Peyer's patch (tissue), 4 donors: ENCODE measurements at regions not wholly inside any gene's neighbourhood (a gene's known extent, or its start where the extent isn't known, plus 50 kb on each side); places are given as distances from the start of the nearest gene placed in this dataset.
"Not testable (repeated sequence)": the region's sequence is repeated elsewhere in the genome, so short reads cannot be mapped to it uniquely, and the experiment has no call there.

Experiments used
- DNase-seq, 3 donors: peaks; one replicate each; pipeline ENCODE4 v3.0.0-alpha.2; 2017 to 2019
- H3K27ac ChIP-seq, 4 donors: fragments of 200-600 bp; sonication (generic); one replicate each; pipeline ENCODE4 v1.5.1; 2016 to 2019
- H3K27me3 ChIP-seq, 2 donors: fragments of 200-600 bp; sonication (generic); one replicate each; pipeline ENCODE4 v1.5.1; 2019
- H3K36me3 ChIP-seq, 3 donors: fragments of 200-600 bp; sonication (generic); one replicate each; pipeline ENCODE4 v1.5.1; 2016 to 2019
- H3K4me1 ChIP-seq, 4 donors: fragments of 200-600 bp; sonication (generic); one replicate each; pipeline ENCODE4 v1.5.1; 2016 to 2019
- H3K4me3 ChIP-seq, 4 donors: fragments of 200-600 bp; sonication (generic); 1 replicate in 3 of 4; 2 replicates in 1 of 4; pipeline ENCODE4 v1.5.1; 2016 to 2019; ENCODE audit warnings: mild to moderate bottlenecking in 1 of 4
- H3K9me3 ChIP-seq, 4 donors: fragments of 200-600 bp; sonication (generic); one replicate each; pipeline ENCODE4 v1.5.1; 2016 to 2019; ENCODE audit warnings: mild to moderate bottlenecking in 1 of 4
- CTCF ChIP-seq, 6 experiments: fragments of 450-650 bp in 4 of 6; fragments of 200-600 bp in 2 of 6; sonication (generic) in 1 of 6; IDR thresholded peaks; one replicate each; pipeline ENCODE4 v1.5.1; 2017 to 2019; ENCODE audit warnings: antibody characterized with exemption in 6 of 6, mild to moderate bottlenecking in 3 of 6, moderate library complexity in 1 of 6
- POLR2A ChIP-seq, 2 donors: fragments of 450-650 bp; IDR thresholded peaks; one replicate each; pipeline ENCODE4 v1.5.1; 2017; ENCODE audit warnings: antibody characterized with exemption in 2 of 2, mild to moderate bottlenecking in 2 of 2, moderate library complexity in 2 of 2

- no peak overlapping the region for H3K27ac ChIP-seq
Observed at GRCh38 chr7:12002428-12002827, 170.4 kb upstream of the THSD7A start.

DNA sequence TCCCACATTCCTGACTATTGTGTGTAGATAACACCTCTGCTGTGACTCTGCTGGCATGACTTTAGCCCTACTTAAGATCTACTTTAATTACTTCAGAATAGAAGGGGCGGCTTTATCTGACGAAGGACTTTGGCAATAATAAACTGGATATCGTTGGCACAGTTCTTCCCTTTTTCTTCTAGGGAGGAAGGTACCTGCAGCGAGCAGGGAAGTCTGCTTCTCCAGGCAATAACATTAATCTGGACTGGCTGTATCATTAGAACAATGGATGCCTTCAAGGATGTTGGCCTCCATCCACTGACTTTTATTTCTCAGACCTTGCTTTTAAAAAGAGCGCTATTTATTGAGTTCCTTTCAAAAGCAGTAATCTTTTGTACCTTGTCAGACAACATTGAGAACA lies 172.6 kb upstream of the THSD7A start:
- Histone ChIP-seq H3K4me1 (no peaks in the 10 kb centered on the region), H3K27ac (no peak overlapping the region), H3K36me3 (no peaks in the 10 kb centered on the region), H3K27me3 (no peaks in the 10 kb centered on the region), H3K4me3 (no peak overlapping the region), H3K9me3 (no peaks in the 10 kb centered on the region)
- TF ChIP-seq POLR2A (IDR thresholded peaks at IDR 0.05) (no peak), CTCF (IDR thresholded peaks at IDR 0.05) (no peak)
- no peak for DNase-seq

More at GRCh38 chr7:12002428-12002827, 170.4 kb upstream of the THSD7A start:
- DNase-seq: no peak
- Histone ChIP-seq H3K4me1 (no peaks in the 10 kb centered on the region), H3K36me3 (no peaks in the 10 kb centered on the region), H3K4me3 (no peak overlapping the region), H3K27me3 (no peaks in the 10 kb centered on the region), H3K9me3 (no peaks in the 10 kb centered on the region)
- TF ChIP-seq POLR2A (IDR thresholded peaks at IDR 0.05) (no peak), CTCF (IDR thresholded peaks at IDR 0.05) (no peak)

GRCh38 chr7:12007576-12007975 lies 175.6 kb upstream of the THSD7A start:
- no peaks in the 10 kb centered on the region for H3K27me3 ChIP-seq
- H3K4me3 ChIP-seq: no peak overlapping the region
- no peak overlapping the region for H3K27ac ChIP-seq
- H3K9me3 ChIP-seq: no peaks in the 10 kb centered on the region
- TF ChIP-seq CTCF (IDR thresholded peaks at IDR 0.05): no peak
- no peak for TF ChIP-seq POLR2A (IDR thresholded peaks at IDR 0.05)
- no peaks in the 10 kb centered on the region for H3K4me1 ChIP-seq
- DNase-seq: no peak
- no peaks in the 10 kb centered on the region for H3K36me3 ChIP-seq

- Histone ChIP-seq H3K36me3 (no peaks in the 10 kb centered on the region), H3K4me3 (no peak overlapping the region), H3K27me3 (no peaks in the 10 kb centered on the region), H3K9me3 (no peaks in the 10 kb centered on the region), H3K27ac (no peak overlapping the region), H3K4me1 (no peaks in the 10 kb centered on the region)
- DNase-seq: no peak
- no peak for TF ChIP-seq POLR2A (IDR thresholded peaks at IDR 0.05)
- no peak for TF ChIP-seq CTCF (IDR thresholded peaks at IDR 0.05)
Observed at GRCh38 chr7:12013983-12014382, 182.0 kb upstream of the THSD7A start.

DNA sequence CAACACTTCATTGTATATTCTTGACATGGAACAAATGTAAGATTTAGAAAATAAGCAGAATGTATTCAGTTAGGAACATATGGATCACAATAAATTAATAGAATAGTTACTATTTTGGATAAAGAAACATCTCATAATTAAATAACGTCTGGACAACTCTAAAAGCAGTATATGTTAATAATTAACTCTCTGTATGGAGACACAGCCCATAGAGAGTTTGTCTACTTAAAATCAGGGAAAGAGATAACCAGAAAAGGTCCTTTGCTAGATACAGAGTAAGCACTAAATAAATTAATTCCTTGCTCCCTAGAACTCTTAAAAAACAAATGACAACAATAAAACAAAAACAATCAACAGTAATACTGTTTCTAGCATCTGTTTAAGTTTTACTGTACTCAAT lies 184.4 kb upstream of the THSD7A start:
- Histone ChIP-seq H3K4me1 (no peaks in the 10 kb centered on the region), H3K27ac (no peak overlapping the region), H3K27me3 (no peaks in the 10 kb centered on the region), H3K36me3 (no peaks in the 10 kb centered on the region), H3K9me3 (no peaks in the 10 kb centered on the region), H3K4me3 (no peak overlapping the region)
- TF ChIP-seq POLR2A (IDR thresholded peaks at IDR 0.05) (no peak), CTCF (IDR thresholded peaks at IDR 0.05) (no peak)
- DNase-seq: no peak

DNA sequence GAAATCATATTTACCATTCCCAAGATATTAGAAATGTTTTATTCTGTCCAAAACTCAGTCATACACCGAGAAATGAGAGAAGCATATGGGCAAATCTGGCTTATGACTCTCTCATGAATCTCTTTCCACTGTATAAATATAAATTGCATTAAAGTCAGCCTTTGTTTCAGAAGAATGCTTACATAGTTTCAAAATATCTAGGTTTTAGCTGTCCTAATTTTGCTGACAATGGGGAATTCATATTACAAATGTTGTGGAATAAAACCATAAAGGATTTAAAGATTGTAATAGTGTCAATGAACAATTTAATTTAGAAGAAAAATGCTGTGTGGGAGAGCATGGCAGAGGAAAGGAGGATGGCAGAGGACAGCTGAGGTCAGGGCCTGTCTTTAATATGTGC lies 185.0 kb upstream of the THSD7A start:
- Histone ChIP-seq H3K36me3 (no peaks in the 10 kb centered on the region), H3K9me3 (no peaks in the 10 kb centered on the region), H3K4me1 (no peaks in the 10 kb centered on the region), H3K4me3 (no peak overlapping the region), H3K27ac (no peak overlapping the region), H3K27me3 (no peaks in the 10 kb centered on the region)
- TF ChIP-seq CTCF (IDR thresholded peaks at IDR 0.05) (no peak), POLR2A (IDR thresholded peaks at IDR 0.05) (no peak)
- no peak for DNase-seq

DNA sequence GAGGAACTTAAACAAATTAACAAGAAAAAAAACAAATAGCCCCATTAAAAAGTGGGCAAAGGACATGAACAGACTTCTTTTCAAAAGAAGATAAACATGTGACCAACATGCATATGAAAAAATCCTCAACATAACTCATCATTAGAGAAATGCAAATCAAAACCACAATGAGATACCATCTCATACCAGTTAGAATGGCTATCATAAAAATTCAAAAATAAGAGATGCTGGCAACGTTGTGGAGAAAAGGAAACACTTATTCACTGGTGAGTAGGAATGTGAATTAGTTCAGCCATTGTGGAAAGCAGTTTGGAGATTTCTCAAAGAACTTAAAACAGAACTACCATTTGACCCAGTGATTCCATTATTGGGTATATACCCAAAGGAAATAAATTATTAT lies 189.1 kb upstream of the TMEM106B start:
- not testable (repeated sequence) for H3K4me1 ChIP-seq, H3K36me3 ChIP-seq, H3K9me3 ChIP-seq, H3K27ac ChIP-seq, H3K4me3 ChIP-seq, H3K27me3 ChIP-seq, DNase-seq
